Activated T-helper 17 cell treated with anti-CD3 and anti-CD28 coated beads, Interleukin-2, amount 50 U/mL, for 72 hours (primary cell): ENCODE measurements at regions not wholly inside any gene's neighbourhood (a gene's known extent, or its start where the extent isn't known, plus 50 kb on each side); places are given as distances from the start of the nearest gene placed in this dataset.
"Not testable (repeated sequence)": the region's sequence is repeated elsewhere in the genome, so short reads cannot be mapped to it uniquely, and the experiment has no call there.

Source experiments
- ATAC-seq: fragments of 150-1000 bp; cut with Tn5 transposase; replicated peaks from 2 replicates; pipeline ENCODE4 v1.10.0; 2021; ENCODE audit warnings: mild to moderate bottlenecking, moderate library complexity
- H3K27ac Mint-ChIP-seq: one replicate; pipeline ENCODE4 v1.8.0; 2022; ENCODE audit warnings: mixed read lengths
- H3K27me3 Mint-ChIP-seq: one replicate; pipeline ENCODE4 v1.8.0; 2022; ENCODE audit warnings: mixed read lengths
- H3K36me3 Mint-ChIP-seq: one replicate; pipeline ENCODE4 v1.8.0; 2022; ENCODE audit warnings: low read depth, mild to moderate bottlenecking, mixed read lengths
- H3K4me1 Mint-ChIP-seq: one replicate; pipeline ENCODE4 v1.8.0; 2022; ENCODE audit warnings: mixed read lengths
- H3K4me3 Mint-ChIP-seq: one replicate; pipeline ENCODE4 v1.8.0; 2022; ENCODE audit warnings: mild to moderate bottlenecking, mixed read lengths
- H3K9me3 Mint-ChIP-seq: one replicate; pipeline ENCODE4 v1.8.0; 2022; ENCODE audit warnings: mixed read lengths

- Mint-ChIP-seq H3K27ac (no peak overlapping the region), H3K36me3 (no peaks in the 10 kb centered on the region), H3K4me1 (no peaks in the 10 kb centered on the region), H3K4me3 (no peak overlapping the region), H3K9me3 (no peaks in the 10 kb centered on the region), H3K27me3 (no peaks in the 10 kb centered on the region)
- no peak for ATAC-seq
Measured at GRCh38 chr14:44640416-44640815, 133.3 kb upstream of the FSCB start.

GRCh38 chr14:44639781-44640385 is 132.8 kb upstream of the FSCB start:
- H3K27me3 Mint-ChIP-seq, result no peaks in the 10 kb centered on the region
- H3K4me3 Mint-ChIP-seq, result no peak overlapping the region
- no peak for ATAC-seq
- H3K4me1 Mint-ChIP-seq, result no peaks in the 10 kb centered on the region
- H3K9me3 Mint-ChIP-seq, result no peaks in the 10 kb centered on the region
- H3K36me3 Mint-ChIP-seq, result no peaks in the 10 kb centered on the region
- no peak overlapping the region for H3K27ac Mint-ChIP-seq

GRCh38 chr14:44634692-44635091 is 127.6 kb upstream of the FSCB start:
- peaks cover 8% of the 10 kb centered on the region for H3K9me3 Mint-ChIP-seq
- H3K4me3 Mint-ChIP-seq, result no peak overlapping the region
- no peak for ATAC-seq
- H3K27ac Mint-ChIP-seq, result no peak overlapping the region
- peaks cover 4% of the 10 kb centered on the region for H3K27me3 Mint-ChIP-seq
- H3K4me1 Mint-ChIP-seq, result no peaks in the 10 kb centered on the region
- H3K36me3 Mint-ChIP-seq, result no peaks in the 10 kb centered on the region

- no peaks in the 10 kb centered on the region for H3K36me3 Mint-ChIP-seq
- peaks cover 1% of the 10 kb centered on the region for H3K9me3 Mint-ChIP-seq
- no peak overlapping the region for H3K4me3 Mint-ChIP-seq
- H3K27me3 Mint-ChIP-seq, result peaks cover 4% of the 10 kb centered on the region
- H3K27ac Mint-ChIP-seq, result no peak overlapping the region
- H3K4me1 Mint-ChIP-seq, result no peaks in the 10 kb centered on the region
- ATAC-seq, result no peak
Measured at GRCh38 chr14:44626423-44626822, 119.3 kb upstream of the FSCB start.

GRCh38 chr14:44625098-44625497 is 118.0 kb upstream of the FSCB start:
- H3K36me3 Mint-ChIP-seq, result no peaks in the 10 kb centered on the region
- no peak overlapping the region for H3K27ac Mint-ChIP-seq
- peaks cover 5% of the 10 kb centered on the region for H3K27me3 Mint-ChIP-seq
- no peaks in the 10 kb centered on the region for H3K9me3 Mint-ChIP-seq
- no peaks in the 10 kb centered on the region for H3K4me1 Mint-ChIP-seq
- H3K4me3 Mint-ChIP-seq, result no peak overlapping the region
- ATAC-seq, result no peak

- Mint-ChIP-seq H3K27ac (no peak overlapping the region), H3K36me3 (no peaks in the 10 kb centered on the region), H3K4me1 (no peaks in the 10 kb centered on the region), H3K4me3 (no peak overlapping the region), H3K27me3 (peaks cover 8% of the 10 kb centered on the region), H3K9me3 (no peaks in the 10 kb centered on the region)
- ATAC-seq, result no peak
Measured at GRCh38 chr14:44620121-44621019, 113.3 kb upstream of the FSCB start.

GRCh38 chr14:44616204-44616603 is 109.1 kb upstream of the FSCB start:
- Mint-ChIP-seq H3K9me3 (no peaks in the 10 kb centered on the region), H3K36me3 (no peaks in the 10 kb centered on the region), H3K27me3 (peaks cover 8% of the 10 kb centered on the region), H3K27ac (no peak overlapping the region), H3K4me1 (no peaks in the 10 kb centered on the region), H3K4me3 (no peak overlapping the region)
- no peak for ATAC-seq

GRCh38 chr14:44613061-44613712 is 106.1 kb upstream of the FSCB start:
- no peaks in the 10 kb centered on the region for H3K36me3 Mint-ChIP-seq

GRCh38 chr14:44612002-44612401 is 104.9 kb upstream of the FSCB start:
- Mint-ChIP-seq H3K4me1 (no peaks in the 10 kb centered on the region), H3K36me3 (no peaks in the 10 kb centered on the region), H3K9me3 (no peaks in the 10 kb centered on the region), H3K4me3 (no peak overlapping the region), H3K27ac (no peak overlapping the region), H3K27me3 (peaks cover 3% of the 10 kb centered on the region)
- ATAC-seq, result no peak

More at GRCh38 chr14:44613061-44613712, 106.1 kb upstream of the FSCB start:
- Mint-ChIP-seq H3K4me1 (no peaks in the 10 kb centered on the region), H3K4me3 (no peak overlapping the region), H3K27me3 (peaks cover 7% of the 10 kb centered on the region), H3K9me3 (no peaks in the 10 kb centered on the region), H3K27ac (no peak overlapping the region)
- no peak for ATAC-seq

GRCh38 chr14:44609876-44610510 is 102.9 kb upstream of the FSCB start:
- no peak overlapping the region for H3K27ac Mint-ChIP-seq
- no peaks in the 10 kb centered on the region for H3K4me1 Mint-ChIP-seq
- no peaks in the 10 kb centered on the region for H3K36me3 Mint-ChIP-seq
- H3K27me3 Mint-ChIP-seq, result peaks cover 3% of the 10 kb centered on the region
- H3K9me3 Mint-ChIP-seq, result no peaks in the 10 kb centered on the region
- ATAC-seq, result no peak
- H3K4me3 Mint-ChIP-seq, result no peak overlapping the region

- H3K4me1 Mint-ChIP-seq, result no peaks in the 10 kb centered on the region
- H3K27me3 Mint-ChIP-seq, result peaks cover 3% of the 10 kb centered on the region
- no peaks in the 10 kb centered on the region for H3K36me3 Mint-ChIP-seq
- no peak overlapping the region for H3K4me3 Mint-ChIP-seq
- no peaks in the 10 kb centered on the region for H3K9me3 Mint-ChIP-seq
- H3K27ac Mint-ChIP-seq, result no peak overlapping the region
- no peak for ATAC-seq
Measured at GRCh38 chr14:44609201-44609600, 102.1 kb upstream of the FSCB start.

- Mint-ChIP-seq H3K27ac (no peak overlapping the region), H3K27me3 (peaks cover 3% of the 10 kb centered on the region), H3K4me1 (no peaks in the 10 kb centered on the region), H3K9me3 (no peaks in the 10 kb centered on the region), H3K4me3 (no peak overlapping the region), H3K36me3 (no peaks in the 10 kb centered on the region)
- no peak for ATAC-seq
Measured at GRCh38 chr14:44607701-44608100, 100.6 kb upstream of the FSCB start.

GRCh38 chr14:44606576-44606975 is 99.5 kb upstream of the FSCB start:
- ATAC-seq, result no peak
- no peaks in the 10 kb centered on the region for H3K9me3 Mint-ChIP-seq
- H3K27ac Mint-ChIP-seq, result no peak overlapping the region
- peaks cover 3% of the 10 kb centered on the region for H3K27me3 Mint-ChIP-seq
- no peak overlapping the region for H3K4me3 Mint-ChIP-seq
- no peaks in the 10 kb centered on the region for H3K36me3 Mint-ChIP-seq
- no peaks in the 10 kb centered on the region for H3K4me1 Mint-ChIP-seq

GRCh38 chr14:44601266-44601665 is 94.2 kb upstream of the FSCB start:
- not testable (repeated sequence) for H3K27me3 Mint-ChIP-seq, ATAC-seq, H3K36me3 Mint-ChIP-seq, H3K27ac Mint-ChIP-seq, H3K4me1 Mint-ChIP-seq, H3K4me3 Mint-ChIP-seq, H3K9me3 Mint-ChIP-seq
